Trophoblast cell (in vitro differentiated cells and primary cell): ENCODE measurements at regions not wholly inside any gene's neighbourhood (a gene's known extent, or its start where the extent isn't known, plus 50 kb on each side); places are given as distances from the start of the nearest gene placed in this dataset.

Experiments used
- DNase-seq, 2 donors: peaks; one replicate each; pipeline ENCODE4 v3.0.0-alpha.2; 2016
- H2AFZ ChIP-seq: 2 replicates; pipeline ENCODE4 v1.6.1; 2013; ENCODE audit warnings: low read length, moderate library complexity, mild to moderate bottlenecking; ENCODE audit not compliant: insufficient read depth, poor library complexity
- H2AK5ac ChIP-seq: 2 replicates; pipeline ENCODE4 v1.6.1; 2013; ENCODE audit warnings: mild to moderate bottlenecking, low read length
- H2BK120ac ChIP-seq: 2 replicates; pipeline ENCODE4 v1.6.1; 2013; ENCODE audit warnings: low read length, mild to moderate bottlenecking, moderate library complexity; ENCODE audit not compliant: insufficient read depth, poor library complexity
- H2BK12ac ChIP-seq: 2 replicates; pipeline ENCODE4 v1.6.1; 2013; ENCODE audit warnings: mild to moderate bottlenecking, low read length, moderate library complexity
- H2BK5ac ChIP-seq: 2 replicates; pipeline ENCODE4 v1.6.1; 2013; ENCODE audit warnings: low read length, low read depth, moderate library complexity, mild to moderate bottlenecking; ENCODE audit not compliant: poor library complexity
- H3K14ac ChIP-seq: 2 replicates; pipeline ENCODE4 v1.6.1; 2013; ENCODE audit warnings: mild to moderate bottlenecking, low read length
- H3K18ac ChIP-seq: 2 replicates; pipeline ENCODE4 v1.6.1; 2013; ENCODE audit warnings: mild to moderate bottlenecking, low read length
- H3K23ac ChIP-seq: 2 replicates; pipeline ENCODE4 v1.6.1; 2013; ENCODE audit warnings: low read length
- H3K27ac ChIP-seq: 2 replicates; pipeline ENCODE4 v1.5.1; 2013; ENCODE audit warnings: low read depth, mild to moderate bottlenecking, inconsistent platforms, low read length, moderate library complexity
- H3K27me3 ChIP-seq: 2 replicates; pipeline ENCODE4 v1.6.1; 2013; ENCODE audit warnings: inconsistent platforms, mild to moderate bottlenecking, low read length, moderate library complexity; ENCODE audit not compliant: insufficient read depth
- H3K36me3 ChIP-seq, 2 experiments: 1 replicate in 1 of 2; 2 replicates in 1 of 2; pipeline ENCODE4 v1.6.1; 2013; ENCODE audit warnings: low read length in 2 of 2, mild to moderate bottlenecking in 2 of 2, moderate library complexity in 1 of 2; ENCODE audit not compliant: insufficient read depth in 2 of 2, control insufficient read depth in 1 of 2
- H3K4ac ChIP-seq: 2 replicates; pipeline ENCODE4 v1.6.1; 2013; ENCODE audit warnings: low read depth, mild to moderate bottlenecking, low read length, moderate library complexity
- H3K4me1 ChIP-seq, 2 experiments: 1 replicate in 1 of 2; 2 replicates in 1 of 2; pipeline ENCODE4 v1.6.1; 2013; ENCODE audit warnings: low read length in 2 of 2, mild to moderate bottlenecking in 2 of 2, moderate library complexity in 1 of 2; ENCODE audit not compliant: insufficient read depth in 2 of 2, control insufficient read depth in 1 of 2
- H3K4me2 ChIP-seq: 2 replicates; pipeline ENCODE4 v1.6.1; 2013; ENCODE audit warnings: inconsistent platforms, mild to moderate bottlenecking, low read length, moderate library complexity
- H3K4me3 ChIP-seq: 2 replicates; pipeline ENCODE4 v1.5.1; 2013; ENCODE audit warnings: mild to moderate bottlenecking, low read depth, low read length, inconsistent platforms
- H3K79me1 ChIP-seq: one replicate; pipeline ENCODE4 v1.6.1; 2013; ENCODE audit warnings: low read length
- H3K79me2 ChIP-seq: 2 replicates; pipeline ENCODE4 v1.6.1; 2013; ENCODE audit warnings: low read length, mild to moderate bottlenecking; ENCODE audit not compliant: control insufficient read depth, insufficient read depth, poor library complexity
- H3K9ac ChIP-seq: 2 replicates; pipeline ENCODE4 v1.6.1; 2013; ENCODE audit warnings: mild to moderate bottlenecking, low read length
- H3K9me3 ChIP-seq: 2 replicates; pipeline ENCODE4 v1.6.1; 2013; ENCODE audit warnings: low read depth, mild to moderate bottlenecking, control low read depth, inconsistent platforms, low read length; ENCODE audit not compliant: insufficient read depth
- H4K12ac ChIP-seq: 2 replicates; pipeline ENCODE4 v1.6.1; 2013; ENCODE audit warnings: low read depth, mild to moderate bottlenecking, low read length, moderate library complexity
- H4K8ac ChIP-seq: 2 replicates; pipeline ENCODE4 v1.6.1; 2013; ENCODE audit warnings: low read depth, mild to moderate bottlenecking, low read length, moderate library complexity
- H4K91ac ChIP-seq: one replicate; pipeline ENCODE4 v1.6.1; 2013; ENCODE audit warnings: low read depth, mild to moderate bottlenecking, low read length, moderate library complexity
- WGBS: extraction: QIAGEN DNeasy Blood & Tissue Kit; methylation state at CpG from one replicate; pipeline ENCODE4 v1.1.7; 2013; ENCODE audit warnings: missing lambda C conversion rate; ENCODE audit not compliant: insufficient read length, insufficient coverage; ENCODE audit errors: extremely low coverage; 5-methylcytosine and 5-hydroxymethylcytosine counted together

DNA sequence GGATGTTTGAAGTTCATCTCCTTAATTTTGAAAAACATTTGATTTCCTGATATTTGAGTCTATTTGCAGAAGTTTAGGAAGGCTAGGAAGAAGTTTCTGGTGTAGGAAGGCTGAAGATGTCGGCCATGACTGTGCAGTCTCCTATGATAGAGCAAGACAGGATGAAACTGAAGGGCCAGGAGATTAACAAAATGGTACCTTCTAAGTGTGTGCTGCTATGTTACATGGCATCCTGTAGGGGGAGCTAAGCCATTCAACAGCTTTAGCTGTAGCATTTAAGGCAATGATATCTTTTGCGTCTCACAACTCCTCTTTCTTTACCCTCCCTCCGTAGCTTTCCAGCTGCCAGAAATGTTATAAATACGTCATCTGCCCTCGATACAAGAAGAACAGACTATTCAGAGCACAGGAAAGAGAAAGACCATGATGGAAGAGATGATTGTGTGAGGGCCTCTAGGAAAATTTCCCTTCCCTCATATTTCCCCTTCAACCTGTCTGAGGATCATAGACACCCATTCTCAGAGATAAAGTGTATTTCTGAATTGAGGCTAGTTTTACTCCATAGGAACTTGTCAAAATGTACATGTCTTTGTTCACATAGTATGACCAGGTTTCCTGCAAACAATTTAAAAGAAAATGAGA, 61.1 kb downstream of the XCL1 start:
- peak in 1 of 2 donors; percentile 79 for DNase-seq
- no peak overlapping the region for H2BK5ac ChIP-seq
- H3K4ac ChIP-seq = no peak overlapping the region
- peaks cover 6% of the 10 kb centered on the region for H3K79me1 ChIP-seq
- no peaks in the 10 kb centered on the region for H3K79me2 ChIP-seq
- no peak overlapping the region for H4K91ac ChIP-seq
- no peak overlapping the region for H3K4me3 ChIP-seq
- no peak overlapping the region for H3K4me2 ChIP-seq
- WGBS = no CpG with 5 or more reads among the region's 5 CpGs
- no peak overlapping the region for H2AFZ ChIP-seq
- no peaks in the 10 kb centered on the region for H3K36me3 ChIP-seq
- H3K9ac ChIP-seq = no peak overlapping the region
- H3K4me1 ChIP-seq = peaks cover 0 to 4% of the 10 kb centered on the region in 2 experiments
- no peak overlapping the region for H2BK120ac ChIP-seq
- H3K23ac ChIP-seq = no peak overlapping the region
- no peak overlapping the region for H4K12ac ChIP-seq
- H3K9me3 ChIP-seq = no peaks in the 10 kb centered on the region
- no peak overlapping the region for H3K18ac ChIP-seq
- H3K27me3 ChIP-seq = no peaks in the 10 kb centered on the region
- H2BK12ac ChIP-seq = no peak overlapping the region
- no peak overlapping the region for H2AK5ac ChIP-seq
- H4K8ac ChIP-seq = no peak overlapping the region
- no peak overlapping the region for H3K14ac ChIP-seq
- H3K27ac ChIP-seq = no peak overlapping the region

- Histone ChIP-seq H3K9ac (no peak overlapping the region), H3K36me3 (no peaks in the 10 kb centered on the region), H3K18ac (no peak overlapping the region), H3K4ac (no peak overlapping the region), H3K79me2 (no peaks in the 10 kb centered on the region), H2AFZ (no peak overlapping the region), H3K79me1 (peaks cover 5% of the 10 kb centered on the region), H3K27ac (no peak overlapping the region), H4K91ac (no peak overlapping the region), H3K4me1 (peaks cover 0 to 4% of the 10 kb centered on the region in 2 experiments), H3K27me3 (no peaks in the 10 kb centered on the region), H3K4me3 (no peak overlapping the region), H4K8ac (no peak overlapping the region), H3K9me3 (no peaks in the 10 kb centered on the region), H2AK5ac (no peak overlapping the region), H2BK120ac (no peak overlapping the region), H4K12ac (no peak overlapping the region), H2BK12ac (no peak overlapping the region), H2BK5ac (no peak overlapping the region), H3K14ac (no peak overlapping the region), H3K23ac (no peak overlapping the region), H3K4me2 (no peak overlapping the region)
- WGBS = no CpG with 5 or more reads among the region's 1 CpG
- DNase-seq = no peak
Measured at GRCh38 chr1:168638884-168639283, 62.5 kb downstream of the XCL1 start.

- Histone ChIP-seq H3K23ac (no peak overlapping the region), H3K9me3 (no peaks in the 10 kb centered on the region), H2AK5ac (no peak overlapping the region), H4K12ac (no peak overlapping the region), H4K8ac (no peak overlapping the region), H3K9ac (no peak overlapping the region), H2AFZ (no peak overlapping the region), H3K27ac (no peak overlapping the region), H3K14ac (no peak overlapping the region), H3K4me1 (peaks cover 0 to 4% of the 10 kb centered on the region in 2 experiments), H3K79me1 (peaks cover 5% of the 10 kb centered on the region), H3K36me3 (no peaks in the 10 kb centered on the region), H4K91ac (no peak overlapping the region), H3K18ac (no peak overlapping the region), H2BK5ac (no peak overlapping the region), H3K27me3 (no peaks in the 10 kb centered on the region), H3K79me2 (no peaks in the 10 kb centered on the region), H3K4ac (no peak overlapping the region), H3K4me2 (no peak overlapping the region), H3K4me3 (no peak overlapping the region), H2BK12ac (no peak overlapping the region), H2BK120ac (no peak overlapping the region)
- no CpG with 5 or more reads among the region's 1 CpG for WGBS
- no peak for DNase-seq
Measured at GRCh38 chr1:168640182-168640581, 63.8 kb downstream of the XCL1 start.

DNA sequence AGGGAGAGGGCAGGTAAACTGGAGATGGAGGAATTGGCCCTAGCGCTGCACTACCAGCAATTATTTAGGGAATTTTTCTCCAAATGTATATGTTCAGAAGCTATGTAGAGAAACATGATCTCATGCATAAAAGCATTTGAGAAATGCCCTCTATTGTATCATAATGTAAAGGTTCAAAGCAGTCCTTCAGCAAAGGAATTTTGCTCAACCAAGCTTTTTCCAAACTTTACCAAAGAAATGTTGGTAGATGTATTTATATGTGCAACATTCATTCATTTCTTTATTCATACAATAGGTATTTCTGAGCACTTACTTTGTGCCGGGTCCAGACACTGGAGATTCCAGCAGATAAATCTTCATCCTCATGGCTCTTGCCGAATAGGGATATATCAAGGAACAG, 64.4 kb downstream of the XCL1 start:
- no peak overlapping the region for H2BK120ac ChIP-seq
- no peak overlapping the region for H3K23ac ChIP-seq
- no CpG with 5 or more reads among the region's 3 CpGs for WGBS
- no peaks in the 10 kb centered on the region for H3K36me3 ChIP-seq
- H2AFZ ChIP-seq = no peak overlapping the region
- no peak overlapping the region for H4K8ac ChIP-seq
- no peak overlapping the region for H3K4me3 ChIP-seq
- H3K27me3 ChIP-seq = no peaks in the 10 kb centered on the region
- H2AK5ac ChIP-seq = no peak overlapping the region
- H4K91ac ChIP-seq = no peak overlapping the region
- H3K9ac ChIP-seq = no peak overlapping the region
- DNase-seq = peak; percentile 15 to 81
- no peak overlapping the region for H3K18ac ChIP-seq
- H3K14ac ChIP-seq = no peak overlapping the region
- H3K79me1 ChIP-seq = peaks cover 5% of the 10 kb centered on the region
- peaks cover 0 to 4% of the 10 kb centered on the region in 2 experiments for H3K4me1 ChIP-seq
- H3K9me3 ChIP-seq = no peaks in the 10 kb centered on the region
- no peaks in the 10 kb centered on the region for H3K79me2 ChIP-seq
- H2BK5ac ChIP-seq = no peak overlapping the region
- no peak overlapping the region for H3K4ac ChIP-seq
- H4K12ac ChIP-seq = no peak overlapping the region
- no peak overlapping the region for H3K27ac ChIP-seq
- H2BK12ac ChIP-seq = no peak overlapping the region
- no peak overlapping the region for H3K4me2 ChIP-seq
